ENCODE measurements at regions not wholly inside any gene's neighbourhood (a gene's known extent, or its start where the extent isn't known, plus 50 kb on each side); places are given as distances from the start of the nearest gene placed in this dataset.

DNA sequence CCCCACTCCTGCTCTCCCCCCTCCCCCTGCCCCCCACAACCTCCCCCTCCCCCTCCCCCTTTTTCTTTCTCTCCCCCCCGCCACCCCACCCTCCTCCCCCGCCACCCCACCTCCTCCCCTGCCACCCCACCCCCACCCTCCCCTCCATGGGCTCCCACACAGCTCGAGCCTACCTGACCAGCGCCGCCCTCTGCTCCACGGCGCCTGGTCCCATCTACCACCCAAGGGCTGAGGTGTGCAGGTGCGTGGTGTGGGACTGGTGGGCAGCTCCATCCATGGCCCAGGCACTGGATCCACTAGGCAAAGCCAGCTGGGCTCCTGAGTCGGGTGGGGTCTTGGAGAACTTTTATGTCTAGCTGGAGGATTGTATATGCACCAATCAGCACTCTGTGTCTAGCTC is 68.3 kb upstream of the KCNAB1 start:
- TF ChIP-seq, protein P1, sequence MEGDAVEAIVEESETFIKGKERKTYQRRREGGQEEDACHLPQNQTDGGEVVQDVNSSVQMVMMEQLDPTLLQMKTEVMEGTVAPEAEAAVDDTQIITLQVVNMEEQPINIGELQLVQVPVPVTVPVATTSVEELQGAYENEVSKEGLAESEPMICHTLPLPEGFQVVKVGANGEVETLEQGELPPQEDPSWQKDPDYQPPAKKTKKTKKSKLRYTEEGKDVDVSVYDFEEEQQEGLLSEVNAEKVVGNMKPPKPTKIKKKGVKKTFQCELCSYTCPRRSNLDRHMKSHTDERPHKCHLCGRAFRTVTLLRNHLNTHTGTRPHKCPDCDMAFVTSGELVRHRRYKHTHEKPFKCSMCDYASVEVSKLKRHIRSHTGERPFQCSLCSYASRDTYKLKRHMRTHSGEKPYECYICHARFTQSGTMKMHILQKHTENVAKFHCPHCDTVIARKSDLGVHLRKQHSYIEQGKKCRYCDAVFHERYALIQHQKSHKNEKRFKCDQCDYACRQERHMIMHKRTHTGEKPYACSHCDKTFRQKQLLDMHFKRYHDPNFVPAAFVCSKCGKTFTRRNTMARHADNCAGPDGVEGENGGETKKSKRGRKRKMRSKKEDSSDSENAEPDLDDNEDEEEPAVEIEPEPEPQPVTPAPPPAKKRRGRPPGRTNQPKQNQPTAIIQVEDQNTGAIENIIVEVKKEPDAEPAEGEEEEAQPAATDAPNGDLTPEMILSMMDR (IDR thresholded peaks at IDR 0.05), result no peak
- TF ChIP-seq POLR2AphosphoS5 (IDR thresholded peaks at IDR 0.05; ENCODE audit: insufficient read depth in 1 of 2, low read depth in 1 of 2) (no peak), POLR2A (IDR thresholded peaks at IDR 0.05) (no peak)

All from vagina (tissue), 2 donors.